ENCODE measurements at regions not wholly inside any gene's neighbourhood (a gene's known extent, or its start where the extent isn't known, plus 50 kb on each side); places are given as distances from the start of the nearest gene placed in this dataset.
"Not testable (repeated sequence)": the region's sequence is repeated elsewhere in the genome, so short reads cannot be mapped to it uniquely, and the experiment has no call there.

DNA sequence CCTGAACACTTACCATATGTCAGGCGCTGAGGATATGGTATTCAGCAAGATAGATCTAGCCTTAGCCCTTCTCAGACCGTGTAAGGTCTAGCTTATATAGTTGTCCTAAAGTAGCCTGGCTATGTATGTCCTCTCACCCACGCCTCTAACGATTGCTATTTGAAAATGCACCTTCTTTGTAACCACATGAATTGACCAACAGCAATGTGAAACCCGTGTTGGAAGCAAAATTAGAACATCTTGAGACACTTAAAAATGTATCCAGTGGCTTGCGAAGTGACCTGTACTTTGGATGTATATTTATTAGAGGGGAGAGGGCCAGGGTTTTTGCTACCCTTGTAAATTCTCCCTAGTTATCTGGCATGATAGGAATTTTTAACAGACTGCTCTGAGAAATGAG, 860.0 kb upstream of the ZEB2 start:
- Histone ChIP-seq H3K9me3 (no peaks in the 10 kb centered on the region), H3K27ac (no peak overlapping the region), H3K4me1 (no peaks in the 10 kb centered on the region), H3K27me3 (no peaks in the 10 kb centered on the region), H3K4me3 (no peak overlapping the region), H3K36me3 (no peaks in the 10 kb centered on the region)
- intact Hi-C loops (cut with DNase I; ENCODE audit: low total_unique reads) = no loop called here
- no peak for DNase-seq (ENCODE audit: low spot score in 2 of 2)
- TF ChIP-seq, protein P1, sequence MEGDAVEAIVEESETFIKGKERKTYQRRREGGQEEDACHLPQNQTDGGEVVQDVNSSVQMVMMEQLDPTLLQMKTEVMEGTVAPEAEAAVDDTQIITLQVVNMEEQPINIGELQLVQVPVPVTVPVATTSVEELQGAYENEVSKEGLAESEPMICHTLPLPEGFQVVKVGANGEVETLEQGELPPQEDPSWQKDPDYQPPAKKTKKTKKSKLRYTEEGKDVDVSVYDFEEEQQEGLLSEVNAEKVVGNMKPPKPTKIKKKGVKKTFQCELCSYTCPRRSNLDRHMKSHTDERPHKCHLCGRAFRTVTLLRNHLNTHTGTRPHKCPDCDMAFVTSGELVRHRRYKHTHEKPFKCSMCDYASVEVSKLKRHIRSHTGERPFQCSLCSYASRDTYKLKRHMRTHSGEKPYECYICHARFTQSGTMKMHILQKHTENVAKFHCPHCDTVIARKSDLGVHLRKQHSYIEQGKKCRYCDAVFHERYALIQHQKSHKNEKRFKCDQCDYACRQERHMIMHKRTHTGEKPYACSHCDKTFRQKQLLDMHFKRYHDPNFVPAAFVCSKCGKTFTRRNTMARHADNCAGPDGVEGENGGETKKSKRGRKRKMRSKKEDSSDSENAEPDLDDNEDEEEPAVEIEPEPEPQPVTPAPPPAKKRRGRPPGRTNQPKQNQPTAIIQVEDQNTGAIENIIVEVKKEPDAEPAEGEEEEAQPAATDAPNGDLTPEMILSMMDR (IDR thresholded peaks at IDR 0.05) = no peak
- TF ChIP-seq POLR2AphosphoS5 (IDR thresholded peaks at IDR 0.05) = no peak
- TF ChIP-seq POLR2A (IDR thresholded peaks at IDR 0.05) = no peak

DNA sequence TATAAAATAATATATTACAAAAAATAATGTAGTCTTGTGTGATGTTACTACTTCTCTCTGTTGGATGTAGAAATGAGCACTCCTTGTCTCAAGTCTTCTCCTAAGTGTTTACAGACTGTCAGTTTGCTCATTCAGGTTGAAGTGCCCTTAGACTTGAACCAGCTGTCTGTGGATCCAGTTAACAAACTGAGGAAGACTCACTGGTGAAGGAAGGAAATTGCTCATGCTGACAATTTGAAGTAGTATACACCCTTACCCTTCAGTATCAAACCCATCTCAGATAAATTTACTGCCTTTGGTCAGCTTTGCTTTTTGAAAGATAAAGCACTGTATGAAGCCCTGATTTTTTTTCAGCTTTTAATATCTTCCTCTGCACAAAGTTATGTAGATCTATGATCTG, 854.2 kb upstream of the ZEB2 start:
- Histone ChIP-seq H3K4me1 (no peaks in the 10 kb centered on the region), H3K9me3 (no peaks in the 10 kb centered on the region), H3K36me3 (no peaks in the 10 kb centered on the region), H3K27me3 (no peaks in the 10 kb centered on the region), H3K27ac (no peak overlapping the region), H3K4me3 (no peak overlapping the region)
- no peak for DNase-seq (ENCODE audit: low spot score in 2 of 2)
- TF ChIP-seq POLR2A (IDR thresholded peaks at IDR 0.05) = no peak
- TF ChIP-seq POLR2AphosphoS5 (IDR thresholded peaks at IDR 0.05) = no peak
- TF ChIP-seq, protein P1 (IDR thresholded peaks at IDR 0.05) = no peak
- intact Hi-C loops (cut with DNase I; ENCODE audit: low total_unique reads) = no loop called here

DNA sequence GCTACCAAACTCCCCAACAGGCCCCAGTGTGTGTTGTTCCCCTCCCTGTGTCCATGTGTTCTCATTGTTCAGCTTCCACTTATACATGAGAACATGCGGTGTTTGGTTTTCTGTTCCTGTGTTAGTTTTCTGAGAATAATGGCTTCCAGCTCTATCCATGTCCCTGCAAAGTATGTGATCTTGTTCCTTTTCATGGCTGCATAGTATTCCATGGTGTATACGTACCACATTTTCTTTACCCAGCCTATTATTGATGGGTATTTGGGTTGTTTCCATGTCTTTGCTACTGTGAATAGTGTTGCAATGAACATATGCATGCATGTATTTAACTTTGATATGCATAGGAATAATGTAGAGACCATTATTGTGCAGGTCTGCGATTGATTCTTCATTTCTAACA, 847.4 kb upstream of the ZEB2 start:
- H3K27ac ChIP-seq; H3K4me3 ChIP-seq; intact Hi-C loops (cut with DNase I; ENCODE audit: low total_unique reads); H3K27me3 ChIP-seq; H3K36me3 ChIP-seq; DNase-seq (ENCODE audit: low spot score in 2 of 2); H3K9me3 ChIP-seq; H3K4me1 ChIP-seq: not testable (repeated sequence)

DNA sequence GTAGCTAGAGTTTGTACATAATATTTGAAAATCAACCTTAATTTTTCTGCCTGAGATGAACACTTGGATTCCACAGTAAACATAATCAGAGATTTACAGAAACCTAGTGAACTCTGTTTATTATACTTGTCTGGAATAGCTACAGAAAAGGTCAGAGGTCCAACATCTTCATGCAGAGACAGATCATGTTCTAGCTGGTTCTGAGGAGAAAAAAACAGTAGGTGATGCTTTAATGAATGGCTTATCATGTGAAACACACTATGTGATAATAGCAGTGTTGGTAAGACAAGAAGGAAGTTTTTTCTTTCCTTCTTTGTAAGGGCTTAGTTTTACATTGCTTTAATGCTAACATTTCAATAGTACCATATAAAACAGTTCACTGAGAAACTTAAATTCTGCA, 846.4 kb upstream of the ZEB2 start:
- H3K27me3 ChIP-seq = no peaks in the 10 kb centered on the region
- no peak overlapping the region for H3K4me3 ChIP-seq
- no peaks in the 10 kb centered on the region for H3K4me1 ChIP-seq
- TF ChIP-seq POLR2AphosphoS5 (IDR thresholded peaks at IDR 0.05) (no peak), POLR2A (IDR thresholded peaks at IDR 0.05) (no peak)
- TF ChIP-seq, protein P1 (IDR thresholded peaks at IDR 0.05) = no peak
- no peaks in the 10 kb centered on the region for H3K36me3 ChIP-seq
- intact Hi-C loops (cut with DNase I; ENCODE audit: low total_unique reads) = no loop called here
- DNase-seq (ENCODE audit: low spot score in 2 of 2) = no peak
- H3K27ac ChIP-seq = no peak overlapping the region
- no peaks in the 10 kb centered on the region for H3K9me3 ChIP-seq

DNA sequence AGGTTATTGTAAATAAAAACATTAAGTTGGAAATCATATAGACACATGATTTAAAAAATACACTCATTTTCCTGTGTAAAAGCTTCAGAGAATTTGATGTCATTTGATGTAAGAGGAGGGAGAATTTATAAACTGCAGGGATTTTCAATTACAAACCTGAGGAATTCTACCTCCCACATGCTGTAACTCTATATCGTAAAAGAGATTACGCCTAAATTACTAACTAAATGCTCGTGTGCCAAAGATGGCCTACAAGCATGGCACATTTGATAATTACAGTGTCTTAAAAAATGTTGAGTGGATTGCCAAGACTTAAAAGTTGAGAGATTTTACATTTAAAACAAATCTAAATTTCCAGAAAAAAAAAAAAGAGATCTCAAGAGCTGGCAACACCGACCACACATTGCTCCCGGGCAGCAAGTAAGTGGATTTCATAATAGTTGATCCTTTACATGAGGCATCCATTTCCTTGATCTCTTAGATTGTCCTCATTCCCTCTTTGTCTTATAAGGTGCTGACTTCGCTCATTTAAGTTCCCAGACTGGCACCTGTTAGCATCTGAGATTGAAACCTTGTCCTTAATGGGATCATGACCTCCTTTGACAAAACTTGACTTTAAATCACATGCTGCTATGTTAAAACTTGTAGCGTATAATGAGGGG, 840.3 kb upstream of the ZEB2 start:
- TF ChIP-seq POLR2AphosphoS5 (IDR thresholded peaks at IDR 0.05) = no peak
- TF ChIP-seq POLR2A (IDR thresholded peaks at IDR 0.05) = no peak
- TF ChIP-seq, protein P1 (IDR thresholded peaks at IDR 0.05) = no peak
- H3K27me3 ChIP-seq = no peaks in the 10 kb centered on the region
- intact Hi-C loops (cut with DNase I; ENCODE audit: low total_unique reads) = no loop called here
- no peak overlapping the region for H3K27ac ChIP-seq
- no peaks in the 10 kb centered on the region for H3K9me3 ChIP-seq
- H3K36me3 ChIP-seq = no peaks in the 10 kb centered on the region
- no peak for DNase-seq (ENCODE audit: low spot score in 2 of 2)
- no peak overlapping the region for H3K4me3 ChIP-seq
- H3K4me1 ChIP-seq = no peaks in the 10 kb centered on the region

DNA sequence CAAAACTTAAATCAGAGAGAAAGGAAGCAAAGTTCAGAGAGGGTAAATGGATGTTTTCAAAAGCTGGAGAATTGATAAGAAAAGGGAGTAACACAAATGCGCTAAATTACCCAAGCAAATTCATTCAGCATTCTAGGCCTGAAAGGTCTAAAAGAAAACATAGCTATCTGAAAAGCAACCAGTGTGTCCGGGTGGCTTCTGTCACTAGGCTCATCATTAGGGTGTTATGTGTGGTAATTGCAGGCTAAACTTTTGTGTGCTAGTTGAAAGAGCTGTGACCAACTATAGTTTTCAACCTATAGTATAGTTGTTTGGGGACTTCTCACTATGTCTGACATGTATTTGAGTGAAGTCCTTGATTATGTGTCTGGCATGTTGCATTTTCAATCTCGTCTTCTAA, 839.6 kb upstream of the ZEB2 start:
- Histone ChIP-seq H3K27me3 (no peaks in the 10 kb centered on the region), H3K4me1 (no peaks in the 10 kb centered on the region), H3K27ac (no peak overlapping the region), H3K4me3 (no peak overlapping the region), H3K9me3 (no peaks in the 10 kb centered on the region), H3K36me3 (no peaks in the 10 kb centered on the region)
- intact Hi-C loops (cut with DNase I; ENCODE audit: low total_unique reads) = no loop called here
- DNase-seq (ENCODE audit: low spot score in 2 of 2) = no peak
- TF ChIP-seq, protein P1 (IDR thresholded peaks at IDR 0.05) = no peak
- no peak for TF ChIP-seq POLR2A (IDR thresholded peaks at IDR 0.05)
- no peak for TF ChIP-seq POLR2AphosphoS5 (IDR thresholded peaks at IDR 0.05)
